Thymus (tissue), 11 donors: ENCODE measurements at regions not wholly inside any gene's neighbourhood (a gene's known extent, or its start where the extent isn't known, plus 50 kb on each side); places are given as distances from the start of the nearest gene placed in this dataset.
"Not testable (repeated sequence)": the region's sequence is repeated elsewhere in the genome, so short reads cannot be mapped to it uniquely, and the experiment has no call there.

Experiments used
- DNase-seq, 9 donors: peaks; one replicate each; pipeline ENCODE4 v3.0.0-alpha.2; 2013; ENCODE audit warnings: low spot score in 9 of 9, low read depth in 6 of 9, missing footprints in 1 of 9
- H3K27ac ChIP-seq, 2 donors: one replicate each; pipeline ENCODE4 v1.5.1; 2013; ENCODE audit warnings: control low read depth in 1 of 2, low read depth in 1 of 2, low read length in 1 of 2, mild to moderate bottlenecking in 1 of 2, moderate library complexity in 1 of 2
- H3K27me3 ChIP-seq, 2 donors: one replicate each; pipeline ENCODE4 v1.5.1; 2013; ENCODE audit warnings: low read length in 1 of 2; ENCODE audit not compliant: control insufficient read depth in 2 of 2, insufficient read depth in 1 of 2
- H3K36me3 ChIP-seq, 2 donors: one replicate each; pipeline ENCODE4 v1.5.1; 2013; ENCODE audit warnings: low read length in 1 of 2, mild to moderate bottlenecking in 1 of 2, moderate library complexity in 1 of 2; ENCODE audit not compliant: control insufficient read depth in 2 of 2, insufficient read depth in 2 of 2
- H3K4me1 ChIP-seq, 2 donors: one replicate each; pipeline ENCODE4 v1.5.1; 2013; ENCODE audit warnings: low read length in 2 of 2; ENCODE audit not compliant: control insufficient read depth in 2 of 2, insufficient read depth in 2 of 2
- H3K4me3 ChIP-seq, 2 donors: one replicate each; pipeline ENCODE4 v1.5.1; 2013; ENCODE audit warnings: low read length in 2 of 2, control low read depth in 1 of 2, mild to moderate bottlenecking in 1 of 2
- H3K9me3 ChIP-seq, 2 donors: one replicate each; pipeline ENCODE4 v1.5.1; 2013; ENCODE audit warnings: low read length in 1 of 2, mild to moderate bottlenecking in 1 of 2; ENCODE audit not compliant: control insufficient read depth in 2 of 2, insufficient read depth in 1 of 2
- WGBS: extraction: QIAGEN DNeasy Blood & Tissue Kit; methylation state at CpG from one replicate; pipeline ENCODE4 v1.1.7; 2013; 5-methylcytosine and 5-hydroxymethylcytosine counted together
- donor health status: healthy.

DNA sequence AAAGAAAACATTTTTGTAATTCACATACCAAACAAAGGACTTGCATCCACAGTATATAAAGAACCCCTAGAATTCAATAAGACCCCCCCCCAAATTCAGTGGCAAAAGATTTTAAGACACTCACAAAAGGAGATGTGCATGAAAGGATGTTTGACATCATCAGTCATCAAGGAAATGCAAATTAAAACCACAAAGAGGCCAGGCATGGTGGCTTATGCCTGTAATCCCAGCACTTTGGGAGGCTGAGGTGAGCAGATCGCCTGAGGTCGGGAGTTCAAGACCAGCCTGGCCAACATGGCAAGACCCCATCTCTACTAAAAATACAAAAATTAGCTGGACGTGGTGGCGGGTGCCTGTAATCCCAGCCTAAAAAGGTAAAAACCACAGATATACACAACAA, 61.3 kb downstream of the AIPL1 start:
- DNase-seq, H3K27me3 ChIP-seq, H3K9me3 ChIP-seq, H3K4me3 ChIP-seq, H3K27ac ChIP-seq, H3K36me3 ChIP-seq, H3K4me1 ChIP-seq: not testable (repeated sequence)
- 87% methylated on average over 4 of the region's 4 CpGs for whole genome bisulfite sequencing

- H3K9me3 ChIP-seq = no peaks in the 10 kb centered on the region
- no peaks in the 10 kb centered on the region for H3K4me1 ChIP-seq
- H3K4me3 ChIP-seq = no peak overlapping the region
- 80% methylated on average over 2 of the region's 2 CpGs for WGBS
- no peak for DNase-seq
- H3K27ac ChIP-seq = no peak overlapping the region
- H3K27me3 ChIP-seq = peaks cover 0 to 10% of the 10 kb centered on the region in 2 donors
- H3K36me3 ChIP-seq = no peaks in the 10 kb centered on the region
These were observed 68.7 kb downstream of the AIPL1 start for GRCh38 chr17:6366221-6366666.

GRCh38 chr17:6365200-6365943, 69.5 kb downstream of the AIPL1 start:
- H3K36me3 ChIP-seq = no peaks in the 10 kb centered on the region
- WGBS = 37% methylated on average over 13 of the region's 13 CpGs
- H3K9me3 ChIP-seq = no peaks in the 10 kb centered on the region
- no peak overlapping the region for H3K27ac ChIP-seq
- peaks cover 0 to 10% of the 10 kb centered on the region in 2 donors for H3K27me3 ChIP-seq
- H3K4me3 ChIP-seq = no peak overlapping the region
- H3K4me1 ChIP-seq = no peaks in the 10 kb centered on the region
- no peak for DNase-seq

- peaks cover 0 to 10% of the 10 kb centered on the region in 2 donors for H3K27me3 ChIP-seq
- no peak overlapping the region for H3K27ac ChIP-seq
- no peak overlapping the region for H3K4me3 ChIP-seq
- no peaks in the 10 kb centered on the region for H3K4me1 ChIP-seq
- H3K9me3 ChIP-seq = no peaks in the 10 kb centered on the region
- H3K36me3 ChIP-seq = no peaks in the 10 kb centered on the region
- 87% methylated on average over 5 of the region's 5 CpGs for WGBS
- peak in 2 of 9 donors; percentile 13 to 23 for DNase-seq
These were observed 73.2 kb downstream of the AIPL1 start for GRCh38 chr17:6361733-6362132.

DNA sequence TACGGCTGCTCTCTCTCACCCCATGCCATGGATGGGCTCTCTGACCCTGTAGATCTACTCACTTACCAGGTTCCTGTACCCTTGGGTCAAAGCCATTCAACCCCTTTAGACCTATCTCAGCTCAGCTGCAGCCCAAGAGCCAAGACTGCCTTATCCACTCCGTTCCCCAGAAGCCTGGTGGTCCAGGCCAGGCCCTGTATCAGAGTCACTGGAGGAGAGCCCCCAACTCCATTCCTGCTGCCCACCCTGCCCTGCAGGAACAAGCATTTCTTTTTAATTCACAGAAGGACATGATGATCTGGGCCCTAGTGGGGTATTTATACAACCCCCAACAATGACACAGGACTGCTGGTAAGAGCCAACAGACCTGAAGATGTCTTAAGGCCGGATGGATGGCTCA, 76.8 kb downstream of the AIPL1 start:
- DNase-seq = no peak
- WGBS = 93% methylated on average over 3 of the region's 3 CpGs
- H3K4me3 ChIP-seq = no peak overlapping the region
- no peak overlapping the region for H3K27ac ChIP-seq
- no peaks in the 10 kb centered on the region for H3K27me3 ChIP-seq
- no peaks in the 10 kb centered on the region for H3K4me1 ChIP-seq
- H3K36me3 ChIP-seq = no peaks in the 10 kb centered on the region
- H3K9me3 ChIP-seq = no peaks in the 10 kb centered on the region

GRCh38 chr17:6356562-6356961, 78.4 kb downstream of the AIPL1 start:
- 86% methylated on average over 4 of the region's 4 CpGs for WGBS
- no peaks in the 10 kb centered on the region for H3K36me3 ChIP-seq
- no peak for DNase-seq
- no peaks in the 10 kb centered on the region for H3K27me3 ChIP-seq
- no peaks in the 10 kb centered on the region for H3K4me1 ChIP-seq
- H3K9me3 ChIP-seq = no peaks in the 10 kb centered on the region
- no peak overlapping the region for H3K4me3 ChIP-seq
- no peak overlapping the region for H3K27ac ChIP-seq

GRCh38 chr17:6355196-6355595, 79.7 kb downstream of the AIPL1 start:
- no peak overlapping the region for H3K27ac ChIP-seq
- no peak overlapping the region for H3K4me3 ChIP-seq
- no peaks in the 10 kb centered on the region for H3K9me3 ChIP-seq
- H3K4me1 ChIP-seq = no peaks in the 10 kb centered on the region
- no peaks in the 10 kb centered on the region for H3K27me3 ChIP-seq
- 80% methylated on average over 3 of the region's 3 CpGs for WGBS
- H3K36me3 ChIP-seq = no peaks in the 10 kb centered on the region
- no peak for DNase-seq

DNA sequence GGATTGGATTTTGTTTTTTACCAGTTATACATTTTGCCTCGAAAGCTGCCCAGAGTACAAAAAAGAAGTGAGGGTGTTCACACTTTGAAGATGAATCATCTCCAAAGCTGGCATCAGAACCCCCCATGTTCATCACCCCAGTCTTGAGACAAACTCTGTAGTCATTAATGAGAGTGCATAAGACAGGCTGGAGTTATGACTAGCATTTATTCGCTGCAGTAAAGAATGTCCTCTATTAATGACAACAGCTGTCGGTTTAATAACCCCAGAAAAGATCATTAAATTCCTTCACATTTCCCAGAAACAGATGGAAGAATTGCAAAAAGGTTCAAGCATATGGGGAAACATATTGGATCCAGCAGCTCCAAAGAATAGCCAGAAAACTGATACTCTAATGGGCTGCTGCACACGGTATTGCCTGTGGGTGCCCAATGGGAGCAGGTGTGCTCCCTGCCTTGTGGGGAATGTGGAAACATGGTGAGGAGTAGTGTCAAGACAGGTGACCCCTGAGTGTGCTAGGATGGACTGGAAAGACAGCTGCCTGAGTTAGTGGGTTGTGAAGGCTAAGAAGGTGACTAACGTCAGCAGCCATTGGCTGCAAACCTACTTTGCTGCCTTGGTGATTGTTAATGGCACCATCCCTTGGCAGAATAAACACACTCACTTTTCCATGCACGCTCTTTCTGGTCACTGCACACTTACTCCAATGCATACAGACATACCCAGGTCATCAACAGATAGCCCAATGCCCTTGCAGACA, 81.9 kb downstream of the AIPL1 start:
- Histone ChIP-seq H3K4me1 (no peaks in the 10 kb centered on the region), H3K9me3 (no peaks in the 10 kb centered on the region), H3K4me3 (no peak overlapping the region), H3K27ac (no peak overlapping the region), H3K36me3 (no peaks in the 10 kb centered on the region), H3K27me3 (no peaks in the 10 kb centered on the region)
- no peak for DNase-seq
- 92% methylated on average over 6 of the region's 6 CpGs for WGBS

- Histone ChIP-seq H3K36me3 (no peaks in the 10 kb centered on the region), H3K4me3 (no peak overlapping the region), H3K27me3 (no peaks in the 10 kb centered on the region), H3K4me1 (no peaks in the 10 kb centered on the region), H3K9me3 (no peaks in the 10 kb centered on the region), H3K27ac (no peak overlapping the region)
- WGBS = 96% methylated on average over 3 of the region's 3 CpGs
- DNase-seq = no peak
These were observed 82.9 kb downstream of the AIPL1 start for GRCh38 chr17:6352016-6352415.
